ENCODE measurements at regions not wholly inside any gene's neighbourhood (a gene's known extent, or its start where the extent isn't known, plus 50 kb on each side); places are given as distances from the start of the nearest gene placed in this dataset.

GRCh38 chr10:29113616-29113945, 175.3 kb upstream of the LYZL1 start:
- Histone ChIP-seq H3K36me3 (ENCODE audit: insufficient read depth, low read length, poor library complexity, severe bottlenecking) (no peaks in the 10 kb centered on the region), H3K9me3 (ENCODE audit: low read depth, low read length, poor library complexity, severe bottlenecking) (peaks cover 8% of the 10 kb centered on the region), H3K4me1 (ENCODE audit: insufficient read depth, low read length, poor library complexity, severe bottlenecking) (no peaks in the 10 kb centered on the region), H3K4me3 (ENCODE audit: low read depth, low read length, poor library complexity, severe bottlenecking) (no peak overlapping the region), H3K27ac (ENCODE audit: low read depth, low read length, poor library complexity, severe bottlenecking) (no peak overlapping the region), H3K27me3 (replicated peaks; ENCODE audit: insufficient read depth, low read depth, low read length, poor library complexity) (no peaks in the 10 kb centered on the region)
- no peak for DNase-seq (ENCODE audit: low spot score)
- ChIA-PET POLR2A (ENCODE audit: low non-redundant PET) (no interaction called here), CTCF (no interaction called here)
- intact Hi-C loops (cut with micrococcal nuclease; ENCODE audit: unreplicated experiment), result no loop called here
- no peak for TF ChIP-seq EZH2 (IDR thresholded peaks at IDR 0.05; ENCODE audit: borderline replicate concordance, low read depth, low read length, poor library complexity, severe bottlenecking)
- TF ChIP-seq CTCF (conservative IDR thresholded peaks at IDR 0.05; ENCODE audit: low read depth, low read length), result no peak
- BruUV-seq (replicated peaks), result no TSS peak

- no peak overlapping the region for H3K27ac ChIP-seq (ENCODE audit: low read depth, low read length, poor library complexity, severe bottlenecking)
- H3K36me3 ChIP-seq (ENCODE audit: insufficient read depth, low read length, poor library complexity, severe bottlenecking), result no peaks in the 10 kb centered on the region
- CTCF ChIA-PET, result no interaction called here
- POLR2A ChIA-PET (ENCODE audit: low non-redundant PET), result no interaction called here
- no peaks in the 10 kb centered on the region for H3K27me3 ChIP-seq (replicated peaks; ENCODE audit: insufficient read depth, low read depth, low read length, poor library complexity)
- DNase-seq (ENCODE audit: low spot score), result no peak
- peaks cover 8% of the 10 kb centered on the region for H3K9me3 ChIP-seq (ENCODE audit: low read depth, low read length, poor library complexity, severe bottlenecking)
- intact Hi-C loops (cut with micrococcal nuclease; ENCODE audit: unreplicated experiment), result no loop called here
- BruUV-seq (replicated peaks), result no TSS peak
- TF ChIP-seq EZH2 (IDR thresholded peaks at IDR 0.05; ENCODE audit: borderline replicate concordance, low read depth, low read length, poor library complexity, severe bottlenecking) (no peak), CTCF (conservative IDR thresholded peaks at IDR 0.05; ENCODE audit: low read depth, low read length) (no peak)
- no peaks in the 10 kb centered on the region for H3K4me1 ChIP-seq (ENCODE audit: insufficient read depth, low read length, poor library complexity, severe bottlenecking)
- H3K4me3 ChIP-seq (ENCODE audit: low read depth, low read length, poor library complexity, severe bottlenecking), result no peak overlapping the region
These were observed 174.7 kb upstream of the LYZL1 start for GRCh38 chr10:29114141-29114540.

GRCh38 chr10:29117781-29118180, 171.1 kb upstream of the LYZL1 start:
- Histone ChIP-seq H3K27me3 (replicated peaks; ENCODE audit: insufficient read depth, low read depth, low read length, poor library complexity) (no peaks in the 10 kb centered on the region), H3K36me3 (ENCODE audit: insufficient read depth, low read length, poor library complexity, severe bottlenecking) (no peaks in the 10 kb centered on the region), H3K9me3 (ENCODE audit: low read depth, low read length, poor library complexity, severe bottlenecking) (peaks cover 8% of the 10 kb centered on the region), H3K4me3 (ENCODE audit: low read depth, low read length, poor library complexity, severe bottlenecking) (no peak overlapping the region), H3K4me1 (ENCODE audit: insufficient read depth, low read length, poor library complexity, severe bottlenecking) (no peaks in the 10 kb centered on the region), H3K27ac (ENCODE audit: low read depth, low read length, poor library complexity, severe bottlenecking) (no peak overlapping the region)
- no TSS peak for BruUV-seq (replicated peaks)
- TF ChIP-seq EZH2 (IDR thresholded peaks at IDR 0.05; ENCODE audit: borderline replicate concordance, low read depth, low read length, poor library complexity, severe bottlenecking) (no peak), CTCF (conservative IDR thresholded peaks at IDR 0.05; ENCODE audit: low read depth, low read length) (no peak)
- CTCF ChIA-PET, result no interaction called here
- intact Hi-C loops (cut with micrococcal nuclease; ENCODE audit: unreplicated experiment), result no loop called here
- POLR2A ChIA-PET (ENCODE audit: low non-redundant PET), result no interaction called here
- DNase-seq (ENCODE audit: low spot score), result no peak

Data from A673 (cell line).